Endothelial cell of umbilical vein (primary cell): ENCODE measurements at regions not wholly inside any gene's neighbourhood (a gene's known extent, or its start where the extent isn't known, plus 50 kb on each side); places are given as distances from the start of the nearest gene placed in this dataset.

ENCODE experiments used
- BruUV-seq: library from RNA; stranded (reverse); fragments of 400-500 nt; replicated peaks from 2 replicates; lab custom pipeline; 2021; lab: Mats Ljungman, UMichigan
- CTCF ChIA-PET: fragments of 300-600, 350-600 bp; sonication (Branson Sonifier 250); formaldehyde crosslinking; loops from one replicate; lab custom pipeline; 2021; ENCODE audit warnings: antibody characterized with exemption, inconsistent platforms; lab: Charles Lee
- POLR2A ChIA-PET: fragments of 300-600, 350-600 bp; sonication (Branson Sonifier 250); formaldehyde crosslinking; loops from one replicate; lab custom pipeline; 2021; ENCODE audit warnings: antibody characterized with exemption, inconsistent platforms; lab: Charles Lee
- DNase-seq: peaks from one replicate; pipeline ENCODE4 v3.0.0-alpha.2; 2011; ENCODE audit warnings: low read depth, low spot score
- FAIRE-seq: peaks from 2 replicates; lab custom pipeline; 2011; peaks lifted over from hg19 to GRCh38; lab: Jason Lieb, UNC
- H2AFZ ChIP-seq: 2 replicates; pipeline ENCODE4 v1.6.0; 2012; ENCODE audit warnings: low read depth, low read length, control low read depth, inconsistent platforms
- H3K27ac ChIP-seq: 2 replicates; pipeline ENCODE4 v1.5.1; 2011; ENCODE audit warnings: low read depth, mild to moderate bottlenecking, control low read depth, low read length, moderate library complexity; ENCODE audit not compliant: insufficient read depth
- H3K27me3 ChIP-seq, 2 experiments: 2 replicates each; pipeline versions ENCODE4 v1.6.0 to v1.6.1; 2011; ENCODE audit warnings: low read length in 2 of 2, mixed read lengths in 1 of 2; ENCODE audit not compliant: control insufficient read depth in 2 of 2, insufficient read depth in 2 of 2
- H3K36me3 ChIP-seq, 2 experiments: 2 replicates in 1 of 2; 3 replicates in 1 of 2; pipeline ENCODE4 v1.5.1; 2011; ENCODE audit warnings: low read length in 2 of 2, mild to moderate bottlenecking in 1 of 2, moderate library complexity in 1 of 2; ENCODE audit not compliant: control insufficient read depth in 2 of 2, insufficient read depth in 2 of 2; ENCODE audit errors: extremely low read depth in 1 of 2
- H3K4me1 ChIP-seq: 3 replicates; pipeline ENCODE4 v1.5.1; 2011; ENCODE audit warnings: mild to moderate bottlenecking, low read length; ENCODE audit not compliant: control insufficient read depth, insufficient read depth; ENCODE audit errors: extremely low read depth
- H3K4me2 ChIP-seq: 2 replicates; pipeline ENCODE4 v1.6.1; 2011; ENCODE audit warnings: low read length, control low read depth, mixed read lengths; ENCODE audit not compliant: insufficient read depth
- H3K4me3 ChIP-seq, 3 experiments: fragments of 200-600 bp in 1 of 3; sonication (generic), shearing (Covaris generic) in 1 of 3; replicated peaks in 1 of 3; 2 replicates each; pipeline ENCODE4 v1.5.1; 2011 to 2016; ENCODE audit warnings: control low read depth in 3 of 3, low read length in 3 of 3, mild to moderate bottlenecking in 2 of 3, inconsistent platforms in 1 of 3, low read depth in 1 of 3, moderate library complexity in 1 of 3; ENCODE audit not compliant: insufficient read depth in 1 of 3
- H3K79me2 ChIP-seq: 2 replicates; pipeline ENCODE4 v1.6.0; 2012; ENCODE audit warnings: low read length, inconsistent platforms; ENCODE audit not compliant: control insufficient read depth, insufficient read depth
- H3K9ac ChIP-seq: replicated peaks from 2 replicates; pipeline ENCODE3; 2011; ENCODE audit warnings: low read length, control low read depth; ENCODE audit not compliant: insufficient read depth; ENCODE audit errors: extremely low read depth
- H3K9me1 ChIP-seq: replicated peaks from 3 replicates; pipeline ENCODE4 v1.6.0; 2011; ENCODE audit warnings: mild to moderate bottlenecking, low read length; ENCODE audit not compliant: control insufficient read depth, insufficient read depth; ENCODE audit errors: extremely low read depth
- H3K9me3 ChIP-seq: replicated peaks from 2 replicates; pipeline ENCODE4 v1.5.1; 2012; ENCODE audit warnings: low read length, inconsistent platforms; ENCODE audit not compliant: control insufficient read depth, insufficient read depth
- H4K20me1 ChIP-seq: replicated peaks from 2 replicates; pipeline ENCODE3; 2011; ENCODE audit warnings: mild to moderate bottlenecking, low read length; ENCODE audit not compliant: control insufficient read depth, insufficient read depth; ENCODE audit errors: extremely low read depth
- EZH2 ChIP-seq: IDR thresholded peaks from 2 replicates; pipeline ENCODE4 v1.6.1; 2012; ENCODE audit warnings: borderline replicate concordance, low read depth, mild to moderate bottlenecking, moderate library complexity, low read length, inconsistent platforms; ENCODE audit not compliant: severe bottlenecking
- FOS ChIP-seq: IDR thresholded peaks from 2 replicates; pipeline ENCODE4 v1.6.1; 2011; ENCODE audit warnings: mild to moderate bottlenecking, low read length, moderate library complexity, borderline replicate concordance; ENCODE audit not compliant: insufficient read depth
- GATA2 ChIP-seq: IDR thresholded peaks from 2 replicates; pipeline ENCODE4 v1.7.0; 2011; ENCODE audit warnings: low read depth, mild to moderate bottlenecking, moderate library complexity, mixed read lengths, low read length; ENCODE audit not compliant: insufficient read length, insufficient read depth
- JUN ChIP-seq: IDR thresholded peaks from 2 replicates; pipeline ENCODE4 v1.6.1; 2011; ENCODE audit warnings: borderline replicate concordance, low read depth; ENCODE audit not compliant: insufficient read length, insufficient read depth
- MYC ChIP-seq: IDR thresholded peaks from one replicate; pipeline ENCODE4 v1.6.1; 2011; ENCODE audit warnings: mild to moderate bottlenecking, low read depth, low read length
- POLR2A ChIP-seq: IDR thresholded peaks from 2 replicates; pipeline ENCODE4 v1.6.1; 2012; ENCODE audit warnings: low read depth, mild to moderate bottlenecking, control low read depth, low read length
- POLR2AphosphoS5 ChIP-seq: IDR thresholded peaks from 2 replicates; pipeline ENCODE4 v1.6.1; 2012; ENCODE audit warnings: low read depth, mild to moderate bottlenecking, control low read depth, low read length, moderate library complexity; ENCODE audit not compliant: insufficient read depth
- dilution Hi-C: fragments of 300-500 bp; cut with MboI; formaldehyde crosslinking; loops from one replicate; pipeline ENCODE4 v1.15.0; 2019; ENCODE audit warnings: low sequenced_read_pairs; ENCODE audit not compliant: extremely low pct_ligation_motif_present
- intact Hi-C: fragments of 100-400 bp; cut with micrococcal nuclease; formaldehyde crosslinking; loops from one replicate; pipeline ENCODE4 v1.10.0; 2022
- TF ChIP-seq, protein P1 (sequence below): IDR thresholded peaks from 2 replicates; pipeline ENCODE4 v1.6.1; 2011; ENCODE audit not compliant: insufficient read depth, insufficient read length
- TF ChIP-seq, protein P2 (sequence below), 2 donors: IDR thresholded peaks; 1 replicate in 1 of 2; 2 replicates in 1 of 2; pipeline ENCODE4 v1.5.1; 2011; ENCODE audit warnings: low read length in 2 of 2, mild to moderate bottlenecking in 2 of 2, moderate library complexity in 2 of 2, control low read depth in 1 of 2, inconsistent platforms in 1 of 2, low read depth in 1 of 2; ENCODE audit not compliant: insufficient read depth in 1 of 2; ENCODE audit errors: extremely low read depth in 1 of 2

DNA sequence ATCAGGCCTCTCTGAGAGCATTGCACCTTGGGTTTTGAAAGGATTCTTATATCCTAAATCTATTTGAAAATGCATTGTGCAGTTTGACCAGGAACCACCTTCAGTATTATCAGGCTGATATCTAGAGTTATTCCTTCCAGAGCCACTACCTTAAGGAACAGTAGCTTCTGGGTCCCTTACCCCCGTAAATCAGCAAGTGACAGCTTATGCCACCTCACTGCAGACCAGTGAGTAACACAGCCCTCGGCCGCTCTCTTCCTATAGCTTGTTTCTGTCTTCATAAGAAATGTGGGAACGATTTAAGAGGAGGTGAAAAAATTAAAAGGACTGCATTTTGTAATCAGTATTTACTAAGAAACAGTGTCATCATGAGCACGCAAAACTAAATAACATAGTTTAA is 584.2 kb downstream of the GALR1 start:
- BruUV-seq, result no TSS peak
- no peaks in the 10 kb centered on the region for H4K20me1 ChIP-seq
- H3K79me2 ChIP-seq, result no peaks in the 10 kb centered on the region
- no peak overlapping the region for H3K4me3 ChIP-seq
- CTCF ChIA-PET, result no interaction called here
- no peak overlapping the region for H3K27ac ChIP-seq
- H3K27me3 ChIP-seq, result no peaks in the 10 kb centered on the region
- peaks cover 4% of the 10 kb centered on the region for H3K9me3 ChIP-seq
- no peaks in the 10 kb centered on the region for H3K4me1 ChIP-seq
- H3K9ac ChIP-seq, result no peak overlapping the region
- POLR2A ChIA-PET, result no interaction called here
- TF ChIP-seq, protein P1, sequence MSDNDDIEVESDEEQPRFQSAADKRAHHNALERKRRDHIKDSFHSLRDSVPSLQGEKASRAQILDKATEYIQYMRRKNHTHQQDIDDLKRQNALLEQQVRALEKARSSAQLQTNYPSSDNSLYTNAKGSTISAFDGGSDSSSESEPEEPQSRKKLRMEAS, result no peak
- TF ChIP-seq JUN (no peak), POLR2A (no peak), EZH2 (no peak)
- H3K36me3 ChIP-seq, result no peaks in the 10 kb centered on the region
- H2AFZ ChIP-seq, result no peak overlapping the region
- no peak for FAIRE-seq
- H3K9me1 ChIP-seq, result no peaks in the 10 kb centered on the region
- no peak for DNase-seq
- no peak overlapping the region for H3K4me2 ChIP-seq
- dilution Hi-C loops, result no loop called here
- intact Hi-C loops, result no loop called here

DNA sequence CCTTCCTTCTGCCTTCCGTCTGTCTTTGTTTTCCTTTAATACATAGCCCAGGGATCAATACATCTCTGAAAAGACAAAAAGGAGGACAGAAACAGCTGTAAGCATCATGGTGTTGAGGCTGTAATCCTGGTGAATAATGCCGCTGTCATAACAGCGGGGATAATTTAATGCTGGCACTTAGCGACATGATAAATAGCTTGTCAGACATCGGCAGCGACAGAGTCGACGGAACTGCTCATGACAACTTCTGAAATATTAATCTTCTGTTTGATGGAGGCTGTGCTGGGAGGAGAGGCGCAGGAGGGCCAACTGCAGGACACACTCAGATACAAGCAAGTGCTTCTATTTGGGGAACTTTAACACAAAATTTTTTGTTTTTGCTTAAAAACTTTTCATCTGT is 602.2 kb downstream of the GALR1 start:
- DNase-seq (no peak), FAIRE-seq (no peak)
- Histone ChIP-seq H3K27me3 (no peaks in the 10 kb centered on the region), H3K9me3 (peaks cover 9% of the 10 kb centered on the region), H3K79me2 (no peaks in the 10 kb centered on the region), H3K27ac (no peak overlapping the region), H3K4me1 (no peaks in the 10 kb centered on the region), H3K36me3 (no peaks in the 10 kb centered on the region), H3K4me3 (no peak overlapping the region), H2AFZ (no peak overlapping the region), H4K20me1 (no peaks in the 10 kb centered on the region), H3K4me2 (no peak overlapping the region), H3K9ac (no peak overlapping the region), H3K9me1 (no peaks in the 10 kb centered on the region)
- dilution Hi-C loops (no loop called here), intact Hi-C loops (no loop called here)
- CTCF ChIA-PET, result no interaction called here
- TF ChIP-seq POLR2AphosphoS5 (no peak), MYC (no peak), POLR2A (no peak), JUN (no peak), EZH2 (no peak), GATA2 (no peak), FOS (no peak)
- TF ChIP-seq, protein P1, result no peak
- TF ChIP-seq, protein P2, sequence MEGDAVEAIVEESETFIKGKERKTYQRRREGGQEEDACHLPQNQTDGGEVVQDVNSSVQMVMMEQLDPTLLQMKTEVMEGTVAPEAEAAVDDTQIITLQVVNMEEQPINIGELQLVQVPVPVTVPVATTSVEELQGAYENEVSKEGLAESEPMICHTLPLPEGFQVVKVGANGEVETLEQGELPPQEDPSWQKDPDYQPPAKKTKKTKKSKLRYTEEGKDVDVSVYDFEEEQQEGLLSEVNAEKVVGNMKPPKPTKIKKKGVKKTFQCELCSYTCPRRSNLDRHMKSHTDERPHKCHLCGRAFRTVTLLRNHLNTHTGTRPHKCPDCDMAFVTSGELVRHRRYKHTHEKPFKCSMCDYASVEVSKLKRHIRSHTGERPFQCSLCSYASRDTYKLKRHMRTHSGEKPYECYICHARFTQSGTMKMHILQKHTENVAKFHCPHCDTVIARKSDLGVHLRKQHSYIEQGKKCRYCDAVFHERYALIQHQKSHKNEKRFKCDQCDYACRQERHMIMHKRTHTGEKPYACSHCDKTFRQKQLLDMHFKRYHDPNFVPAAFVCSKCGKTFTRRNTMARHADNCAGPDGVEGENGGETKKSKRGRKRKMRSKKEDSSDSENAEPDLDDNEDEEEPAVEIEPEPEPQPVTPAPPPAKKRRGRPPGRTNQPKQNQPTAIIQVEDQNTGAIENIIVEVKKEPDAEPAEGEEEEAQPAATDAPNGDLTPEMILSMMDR (IDR thresholded peaks at IDR 0.05; ENCODE audit: extremely low read depth in 1 of 2, insufficient read depth in 1 of 2, low read depth in 1 of 2, low read length in 2 of 2), result no peak
- POLR2A ChIA-PET, result no interaction called here
- no TSS peak for BruUV-seq
